B cell (primary cell): ENCODE measurements at regions not wholly inside any gene's neighbourhood (a gene's known extent, or its start where the extent isn't known, plus 50 kb on each side); places are given as distances from the start of the nearest gene placed in this dataset.

ENCODE experiments used
- EZH2 ChIP-seq: IDR thresholded peaks from 2 replicates; pipeline ENCODE4 v1.6.1; 2012; ENCODE audit warnings: borderline replicate concordance, low read depth, mild to moderate bottlenecking, moderate library complexity, low read length; ENCODE audit not compliant: insufficient read depth, poor library complexity, severe bottlenecking
- TF ChIP-seq, protein P1 (sequence below): fragments of 200-600 bp; IDR thresholded peaks from one replicate; pipeline ENCODE4 v1.8.0; 2022; ENCODE audit warnings: antibody characterized with exemption, mild to moderate bottlenecking

DNA sequence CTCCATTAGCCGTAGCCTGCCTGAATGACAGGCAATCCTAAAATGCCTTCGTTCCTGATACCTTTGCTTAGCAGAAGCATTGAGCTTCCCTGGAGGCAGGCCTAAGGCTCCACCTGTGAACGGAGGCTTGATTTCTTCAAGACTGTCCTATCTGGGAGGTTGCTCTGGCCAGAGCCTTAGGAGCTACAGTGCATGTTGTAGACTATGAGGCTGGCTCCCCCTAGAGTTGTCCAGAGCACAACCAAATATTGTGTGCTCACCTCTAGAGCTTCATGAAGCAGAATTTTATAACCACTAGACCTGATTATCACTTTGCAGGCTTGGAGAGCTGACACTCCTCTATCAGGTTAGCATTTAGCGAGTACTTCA, 217.8 kb downstream of the MAFB start:
- TF ChIP-seq, protein P1, sequence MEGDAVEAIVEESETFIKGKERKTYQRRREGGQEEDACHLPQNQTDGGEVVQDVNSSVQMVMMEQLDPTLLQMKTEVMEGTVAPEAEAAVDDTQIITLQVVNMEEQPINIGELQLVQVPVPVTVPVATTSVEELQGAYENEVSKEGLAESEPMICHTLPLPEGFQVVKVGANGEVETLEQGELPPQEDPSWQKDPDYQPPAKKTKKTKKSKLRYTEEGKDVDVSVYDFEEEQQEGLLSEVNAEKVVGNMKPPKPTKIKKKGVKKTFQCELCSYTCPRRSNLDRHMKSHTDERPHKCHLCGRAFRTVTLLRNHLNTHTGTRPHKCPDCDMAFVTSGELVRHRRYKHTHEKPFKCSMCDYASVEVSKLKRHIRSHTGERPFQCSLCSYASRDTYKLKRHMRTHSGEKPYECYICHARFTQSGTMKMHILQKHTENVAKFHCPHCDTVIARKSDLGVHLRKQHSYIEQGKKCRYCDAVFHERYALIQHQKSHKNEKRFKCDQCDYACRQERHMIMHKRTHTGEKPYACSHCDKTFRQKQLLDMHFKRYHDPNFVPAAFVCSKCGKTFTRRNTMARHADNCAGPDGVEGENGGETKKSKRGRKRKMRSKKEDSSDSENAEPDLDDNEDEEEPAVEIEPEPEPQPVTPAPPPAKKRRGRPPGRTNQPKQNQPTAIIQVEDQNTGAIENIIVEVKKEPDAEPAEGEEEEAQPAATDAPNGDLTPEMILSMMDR: no peak
- TF ChIP-seq EZH2: no peak
